GM23338 (cell line): ENCODE measurements at regions not wholly inside any gene's neighbourhood (a gene's known extent, or its start where the extent isn't known, plus 50 kb on each side); places are given as distances from the start of the nearest gene placed in this dataset.

ENCODE experiments used
- ATAC-seq: fragments of 200-7000 bp; cut with Tn5 transposase; 3 replicates; pipeline ENCODE4 v1.9.1; 2020
- DNase-seq: peaks from one replicate; pipeline ENCODE4 v3.0.0-alpha.2; 2015; ENCODE audit warnings: low spot score
- H2AFZ ChIP-seq: fragments of 200-600 bp; sonication (generic); 2 replicates; pipeline ENCODE4 v1.8.0; 2016; ENCODE audit warnings: antibody characterized with exemption, mild to moderate bottlenecking, moderate library complexity
- H3F3A ChIP-seq: fragments of 200-600 bp; sonication (generic); replicated peaks from 2 replicates; pipeline ENCODE4 v1.8.0; 2017; ENCODE audit warnings: antibody characterized with exemption, mixed run types, low read depth
- H3K27ac ChIP-seq: fragments of 200-600 bp; sonication (generic); 2 replicates; pipeline ENCODE4 v1.6.1; 2016; ENCODE audit warnings: low read depth
- H3K27me3 ChIP-seq: fragments of 200-600 bp; sonication (generic); 2 replicates; pipeline ENCODE4 v1.8.0; 2016; ENCODE audit warnings: mild to moderate bottlenecking, mixed run types, moderate library complexity; ENCODE audit not compliant: insufficient read depth
- H3K36me3 ChIP-seq: fragments of 200-600 bp; sonication (generic); 2 replicates; pipeline ENCODE4 v1.8.0; 2016; ENCODE audit warnings: mild to moderate bottlenecking; ENCODE audit not compliant: insufficient read depth
- H3K4me1 ChIP-seq: fragments of 200-600 bp; sonication (generic); 2 replicates; pipeline ENCODE4 v1.8.0; 2016; ENCODE audit warnings: mild to moderate bottlenecking, moderate library complexity; ENCODE audit not compliant: insufficient read depth
- H3K4me2 ChIP-seq: fragments of 200-600 bp; sonication (generic); 2 replicates; pipeline ENCODE4 v1.7.1; 2017; ENCODE audit warnings: mixed run types
- H3K4me3 ChIP-seq: fragments of 200-600 bp; sonication (generic); 2 replicates; pipeline ENCODE4 v1.6.1; 2016; ENCODE audit warnings: mixed run types
- H3K79me2 ChIP-seq: fragments of 200-600 bp; sonication (generic); replicated peaks from 2 replicates; pipeline ENCODE4 v1.8.0; 2017; ENCODE audit warnings: mild to moderate bottlenecking; ENCODE audit not compliant: insufficient read depth
- H3K9me2 ChIP-seq: fragments of 200-600 bp; sonication (generic); 2 replicates; pipeline ENCODE4 v1.8.0; 2017; ENCODE audit not compliant: insufficient read depth
- H4K20me1 ChIP-seq: fragments of 200-600 bp; sonication (generic); replicated peaks from 2 replicates; pipeline ENCODE4 v1.8.0; 2017; ENCODE audit warnings: mild to moderate bottlenecking; ENCODE audit not compliant: insufficient read depth
- H3K27ac Mint-ChIP-seq: 2 replicates; pipeline ENCODE4 v1.8.0; 2020; ENCODE audit warnings: inconsistent platforms, mild to moderate bottlenecking, moderate library complexity, mixed read lengths
- H3K27me3 Mint-ChIP-seq: 3 replicates; pipeline ENCODE4 v1.8.0; 2022; ENCODE audit warnings: low read depth, mild to moderate bottlenecking, moderate library complexity, mixed read lengths, inconsistent platforms; ENCODE audit not compliant: insufficient read depth, poor library complexity
- H3K36me3 Mint-ChIP-seq: 3 replicates; pipeline ENCODE4 v1.8.0; 2021; ENCODE audit warnings: low read depth, mild to moderate bottlenecking, inconsistent platforms, moderate library complexity, mixed read lengths
- H3K4me1 Mint-ChIP-seq: 3 replicates; pipeline ENCODE4 v1.8.0; 2020; ENCODE audit warnings: mild to moderate bottlenecking, inconsistent platforms, mixed read lengths
- H3K4me3 Mint-ChIP-seq: 3 replicates; pipeline ENCODE4 v1.8.0; 2021; ENCODE audit warnings: moderate library complexity, mild to moderate bottlenecking, inconsistent platforms, mixed read lengths
- H3K9me3 Mint-ChIP-seq: 3 replicates; pipeline ENCODE4 v1.8.0; 2020; ENCODE audit warnings: moderate library complexity, mild to moderate bottlenecking, inconsistent platforms, mixed read lengths
- CREB1 ChIP-seq: fragments of 250-450 bp; sonication (Bioruptor Pico); IDR thresholded peaks from 2 replicates; pipeline ENCODE4 v1.5.0; 2020; ENCODE audit warnings: low read depth, mild to moderate bottlenecking, moderate library complexity
- ETS1 ChIP-seq: IDR thresholded peaks from 2 replicates; pipeline ENCODE4 v1.6.1; 2016; ENCODE audit warnings: antibody characterized with exemption
- EZH2 ChIP-seq: fragments of 200-600 bp; sonication (generic); IDR thresholded peaks from one replicate; pipeline ENCODE4 v1.8.0; 2017; ENCODE audit warnings: antibody characterized with exemption, mild to moderate bottlenecking, low read depth; ENCODE audit not compliant: unreplicated experiment
- JUNB ChIP-seq: IDR thresholded peaks from one replicate; pipeline ENCODE4 v1.6.1; 2016; ENCODE audit warnings: antibody characterized with exemption; ENCODE audit not compliant: unreplicated experiment
- REST ChIP-seq: IDR thresholded peaks from one replicate; pipeline ENCODE4 v1.6.1; 2018; ENCODE audit warnings: antibody characterized with exemption; ENCODE audit not compliant: unreplicated experiment
- STAT1 ChIP-seq: IDR thresholded peaks from one replicate; pipeline ENCODE4 v1.6.1; 2016; ENCODE audit warnings: antibody characterized with exemption; ENCODE audit not compliant: unreplicated experiment
- ZNF114 ChIP-seq: fragments of 250-450 bp; sonication (Bioruptor Pico); IDR thresholded peaks from 2 replicates; pipeline ENCODE4 v1.5.0; 2020; ENCODE audit warnings: mild to moderate bottlenecking, moderate library complexity
- ZNF331 ChIP-seq: fragments of 250-450 bp; sonication (Bioruptor Pico); IDR thresholded peaks from 2 replicates; pipeline ENCODE4 v1.5.0; 2020; ENCODE audit warnings: low read depth, mild to moderate bottlenecking, moderate library complexity
- ZNF462 ChIP-seq: fragments of 250-450 bp; sonication (Bioruptor Pico); IDR thresholded peaks from 2 replicates; pipeline ENCODE4 v1.5.0; 2020; ENCODE audit warnings: mild to moderate bottlenecking, moderate library complexity
- TF ChIP-seq, protein P1 (sequence below), 2 experiments: fragments of 200-600 bp in 1 of 2; sonication (generic) in 1 of 2; conservative IDR thresholded peaks; 2 replicates each; pipeline versions ENCODE4 v1.5.1 to v1.6.1; 2016 to 2017; ENCODE audit warnings: antibody characterized with exemption in 2 of 2, low read depth in 2 of 2, mild to moderate bottlenecking in 2 of 2, moderate library complexity in 1 of 2

DNA sequence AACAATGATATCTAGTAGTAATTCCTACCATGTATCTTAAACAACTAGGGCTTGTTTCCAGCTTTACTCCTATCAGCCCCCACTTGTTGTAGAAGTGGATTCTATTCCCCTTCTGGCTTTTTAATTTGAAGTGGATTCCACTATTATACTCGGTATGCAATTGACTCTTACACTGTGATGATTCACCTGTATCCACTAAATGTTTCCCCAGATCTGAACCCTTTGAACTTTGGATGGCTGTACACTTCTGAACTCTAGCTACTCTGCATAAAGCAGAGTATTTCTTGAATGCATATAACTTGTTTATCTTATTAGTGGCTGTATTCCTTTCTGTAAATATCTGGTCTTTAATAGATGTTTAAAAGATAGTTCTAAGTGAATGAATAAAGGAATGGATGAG is 538.4 kb upstream of the NRSN1 start:
- Histone ChIP-seq H3K27me3 (no peaks in the 10 kb centered on the region), H3F3A (no peaks in the 10 kb centered on the region), H4K20me1 (no peaks in the 10 kb centered on the region), H3K36me3 (no peaks in the 10 kb centered on the region), H3K9me2 (peaks cover 8% of the 10 kb centered on the region; the same call in 1 of the 2 replicates), H2AFZ (no peak overlapping the region), H3K4me2 (no peak overlapping the region), H3K4me1 (no peaks in the 10 kb centered on the region), H3K4me3 (no peak overlapping the region), H3K79me2 (no peaks in the 10 kb centered on the region), H3K27ac (no peak overlapping the region)
- TF ChIP-seq JUNB = no peak
- TF ChIP-seq REST = no peak
- TF ChIP-seq, protein P1, sequence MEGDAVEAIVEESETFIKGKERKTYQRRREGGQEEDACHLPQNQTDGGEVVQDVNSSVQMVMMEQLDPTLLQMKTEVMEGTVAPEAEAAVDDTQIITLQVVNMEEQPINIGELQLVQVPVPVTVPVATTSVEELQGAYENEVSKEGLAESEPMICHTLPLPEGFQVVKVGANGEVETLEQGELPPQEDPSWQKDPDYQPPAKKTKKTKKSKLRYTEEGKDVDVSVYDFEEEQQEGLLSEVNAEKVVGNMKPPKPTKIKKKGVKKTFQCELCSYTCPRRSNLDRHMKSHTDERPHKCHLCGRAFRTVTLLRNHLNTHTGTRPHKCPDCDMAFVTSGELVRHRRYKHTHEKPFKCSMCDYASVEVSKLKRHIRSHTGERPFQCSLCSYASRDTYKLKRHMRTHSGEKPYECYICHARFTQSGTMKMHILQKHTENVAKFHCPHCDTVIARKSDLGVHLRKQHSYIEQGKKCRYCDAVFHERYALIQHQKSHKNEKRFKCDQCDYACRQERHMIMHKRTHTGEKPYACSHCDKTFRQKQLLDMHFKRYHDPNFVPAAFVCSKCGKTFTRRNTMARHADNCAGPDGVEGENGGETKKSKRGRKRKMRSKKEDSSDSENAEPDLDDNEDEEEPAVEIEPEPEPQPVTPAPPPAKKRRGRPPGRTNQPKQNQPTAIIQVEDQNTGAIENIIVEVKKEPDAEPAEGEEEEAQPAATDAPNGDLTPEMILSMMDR (conservative IDR thresholded peaks at IDR 0.05; ENCODE audit: low read depth in 2 of 2) = no peak
- TF ChIP-seq EZH2 = no peak
- no peak for TF ChIP-seq ZNF462 (CRISPR knock-in tag)
- no peak for TF ChIP-seq ETS1
- no peak for TF ChIP-seq STAT1
- no peak for TF ChIP-seq ZNF331 (CRISPR knock-in tag)
- no peak for TF ChIP-seq ZNF114
- TF ChIP-seq CREB1 (CRISPR knock-in tag) = no peak
- Mint-ChIP-seq H3K4me1 (no peaks in the 10 kb centered on the region), H3K4me3 (no peak overlapping the region), H3K9me3 (no peaks in the 10 kb centered on the region), H3K36me3 (no peaks in the 10 kb centered on the region), H3K27me3 (peaks cover 2% of the 10 kb centered on the region), H3K27ac (no peak overlapping the region)
- DNase-seq (no peak), ATAC-seq (no peak)
